ENCODE measurements at regions not wholly inside any gene's neighbourhood (a gene's known extent, or its start where the extent isn't known, plus 50 kb on each side); places are given as distances from the start of the nearest gene placed in this dataset.
"Not testable (repeated sequence)": the region's sequence is repeated elsewhere in the genome, so short reads cannot be mapped to it uniquely, and the experiment has no call there.

GRCh38 chr10:22821921-22822320 is 105.9 kb upstream of the ARMC3 start:
- H3K27me3 ChIP-seq (ENCODE audit: insufficient read depth, low read length); H4K91ac ChIP-seq (ENCODE audit: low read depth, low read length); H3K14ac ChIP-seq (ENCODE audit: low read length); H3K4me3 ChIP-seq (ENCODE audit: low read depth, low read length); H2AK5ac ChIP-seq (ENCODE audit: low read length); H3K9ac ChIP-seq (ENCODE audit: low read length); DNase-seq; H3K4me2 ChIP-seq (ENCODE audit: low read length); H3K23ac ChIP-seq (ENCODE audit: low read length); H3K4ac ChIP-seq (ENCODE audit: low read depth, low read length); H4K8ac ChIP-seq (ENCODE audit: low read depth, low read length); H3K9me3 ChIP-seq (ENCODE audit: insufficient read depth, low read depth, low read length); H3K79me1 ChIP-seq (ENCODE audit: low read length); H2AFZ ChIP-seq (ENCODE audit: insufficient read depth, low read length, poor library complexity); H3K36me3 ChIP-seq (ENCODE audit: control insufficient read depth in 1 of 2, insufficient read depth in 2 of 2, low read length in 2 of 2); H3K18ac ChIP-seq (ENCODE audit: low read length); H2BK12ac ChIP-seq (ENCODE audit: low read length); H2BK5ac ChIP-seq (ENCODE audit: low read depth, low read length, poor library complexity); H4K12ac ChIP-seq (ENCODE audit: low read depth, low read length); H2BK120ac ChIP-seq (ENCODE audit: insufficient read depth, low read length, poor library complexity); H3K27ac ChIP-seq (ENCODE audit: low read depth, low read length); H3K4me1 ChIP-seq (ENCODE audit: control insufficient read depth in 1 of 2, insufficient read depth in 2 of 2, low read length in 2 of 2); H3K79me2 ChIP-seq (ENCODE audit: control insufficient read depth, insufficient read depth, low read length, poor library complexity): not testable (repeated sequence)
- WGBS (ENCODE audit: extremely low coverage, insufficient coverage, insufficient read length), result no CpG with 5 or more reads among the region's 5 CpGs

- H4K12ac ChIP-seq (ENCODE audit: low read depth, low read length), result no peak overlapping the region
- no peak overlapping the region for H3K23ac ChIP-seq (ENCODE audit: low read length)
- whole genome bisulfite sequencing (ENCODE audit: extremely low coverage, insufficient coverage, insufficient read length), result no CpG with 5 or more reads among the region's 1 CpG
- no peak overlapping the region for H4K8ac ChIP-seq (ENCODE audit: low read depth, low read length)
- no peak overlapping the region for H2AFZ ChIP-seq (ENCODE audit: insufficient read depth, low read length, poor library complexity)
- H3K4me3 ChIP-seq (ENCODE audit: low read depth, low read length), result no peak overlapping the region
- H3K4me2 ChIP-seq (ENCODE audit: low read length), result no peak overlapping the region
- no peak overlapping the region for H2BK120ac ChIP-seq (ENCODE audit: insufficient read depth, low read length, poor library complexity)
- no peak overlapping the region for H2BK12ac ChIP-seq (ENCODE audit: low read length)
- H2BK5ac ChIP-seq (ENCODE audit: low read depth, low read length, poor library complexity), result no peak overlapping the region
- H2AK5ac ChIP-seq (ENCODE audit: low read length), result no peak overlapping the region
- peaks cover 0 to 7% of the 10 kb centered on the region in 2 experiments for H3K4me1 ChIP-seq (ENCODE audit: control insufficient read depth in 1 of 2, insufficient read depth in 2 of 2, low read length in 2 of 2)
- no peaks in the 10 kb centered on the region for H3K79me1 ChIP-seq (ENCODE audit: low read length)
- H3K36me3 ChIP-seq (ENCODE audit: control insufficient read depth in 1 of 2, insufficient read depth in 2 of 2, low read length in 2 of 2), result no peaks in the 10 kb centered on the region
- H3K4ac ChIP-seq (ENCODE audit: low read depth, low read length), result no peak overlapping the region
- DNase-seq, result no peak
- no peak overlapping the region for H4K91ac ChIP-seq (ENCODE audit: low read depth, low read length)
- no peaks in the 10 kb centered on the region for H3K27me3 ChIP-seq (ENCODE audit: insufficient read depth, low read length)
- H3K9ac ChIP-seq (ENCODE audit: low read length), result no peak overlapping the region
- no peaks in the 10 kb centered on the region for H3K79me2 ChIP-seq (ENCODE audit: control insufficient read depth, insufficient read depth, low read length, poor library complexity)
- H3K27ac ChIP-seq (ENCODE audit: low read depth, low read length), result no peak overlapping the region
- no peaks in the 10 kb centered on the region for H3K9me3 ChIP-seq (ENCODE audit: insufficient read depth, low read depth, low read length)
- no peak overlapping the region for H3K14ac ChIP-seq (ENCODE audit: low read length)
- H3K18ac ChIP-seq (ENCODE audit: low read length), result no peak overlapping the region
These were observed 106.4 kb upstream of the ARMC3 start for GRCh38 chr10:22821501-22821900.

- Histone ChIP-seq H3K18ac (ENCODE audit: low read length) (no peak overlapping the region), H4K91ac (ENCODE audit: low read depth, low read length) (no peak overlapping the region), H3K4me3 (ENCODE audit: low read depth, low read length) (no peak overlapping the region), H2BK12ac (ENCODE audit: low read length) (no peak overlapping the region), H2AK5ac (ENCODE audit: low read length) (no peak overlapping the region), H3K27ac (ENCODE audit: low read depth, low read length) (no peak overlapping the region), H3K36me3 (ENCODE audit: control insufficient read depth in 1 of 2, insufficient read depth in 2 of 2, low read length in 2 of 2) (no peaks in the 10 kb centered on the region), H3K4me2 (ENCODE audit: low read length) (no peak overlapping the region), H3K79me2 (ENCODE audit: control insufficient read depth, insufficient read depth, low read length, poor library complexity) (no peaks in the 10 kb centered on the region), H3K14ac (ENCODE audit: low read length) (no peak overlapping the region), H3K9ac (ENCODE audit: low read length) (no peak overlapping the region), H3K27me3 (ENCODE audit: insufficient read depth, low read length) (no peaks in the 10 kb centered on the region), H2BK120ac (ENCODE audit: insufficient read depth, low read length, poor library complexity) (no peak overlapping the region), H4K12ac (ENCODE audit: low read depth, low read length) (no peak overlapping the region), H3K23ac (ENCODE audit: low read length) (no peak overlapping the region), H2BK5ac (ENCODE audit: low read depth, low read length, poor library complexity) (no peak overlapping the region), H3K4ac (ENCODE audit: low read depth, low read length) (no peak overlapping the region), H3K9me3 (ENCODE audit: insufficient read depth, low read depth, low read length) (no peaks in the 10 kb centered on the region), H4K8ac (ENCODE audit: low read depth, low read length) (no peak overlapping the region), H3K4me1 (ENCODE audit: control insufficient read depth in 1 of 2, insufficient read depth in 2 of 2, low read length in 2 of 2) (peaks cover 2 to 5% of the 10 kb centered on the region in 2 experiments), H2AFZ (ENCODE audit: insufficient read depth, low read length, poor library complexity) (no peak overlapping the region), H3K79me1 (ENCODE audit: low read length) (no peaks in the 10 kb centered on the region)
- DNase-seq, result peak; percentile 24 to 40
- WGBS (ENCODE audit: extremely low coverage, insufficient coverage, insufficient read length), result no CpG with 5 or more reads among the region's 4 CpGs
These were observed 101.9 kb upstream of the PIP4K2A start for GRCh38 chr10:22816298-22816653.

- Histone ChIP-seq H2BK12ac (ENCODE audit: low read length) (no peak overlapping the region), H2AK5ac (ENCODE audit: low read length) (no peak overlapping the region), H2BK5ac (ENCODE audit: low read depth, low read length, poor library complexity) (no peak overlapping the region), H3K9ac (ENCODE audit: low read length) (no peak overlapping the region), H3K9me3 (ENCODE audit: insufficient read depth, low read depth, low read length) (no peaks in the 10 kb centered on the region), H3K23ac (ENCODE audit: low read length) (no peak overlapping the region), H4K8ac (ENCODE audit: low read depth, low read length) (no peak overlapping the region), H3K4me2 (ENCODE audit: low read length) (no peak overlapping the region), H3K4me1 (ENCODE audit: control insufficient read depth in 1 of 2, insufficient read depth in 2 of 2, low read length in 2 of 2) (no peaks in the 10 kb centered on the region), H3K4ac (ENCODE audit: low read depth, low read length) (no peak overlapping the region), H3K36me3 (ENCODE audit: control insufficient read depth in 1 of 2, insufficient read depth in 2 of 2, low read length in 2 of 2) (no peaks in the 10 kb centered on the region), H3K4me3 (ENCODE audit: low read depth, low read length) (no peak overlapping the region), H4K91ac (ENCODE audit: low read depth, low read length) (no peak overlapping the region), H3K27ac (ENCODE audit: low read depth, low read length) (no peak overlapping the region), H2AFZ (ENCODE audit: insufficient read depth, low read length, poor library complexity) (no peak overlapping the region), H3K27me3 (ENCODE audit: insufficient read depth, low read length) (no peaks in the 10 kb centered on the region), H3K18ac (ENCODE audit: low read length) (no peak overlapping the region), H3K79me2 (ENCODE audit: control insufficient read depth, insufficient read depth, low read length, poor library complexity) (no peaks in the 10 kb centered on the region), H2BK120ac (ENCODE audit: insufficient read depth, low read length, poor library complexity) (no peak overlapping the region), H3K14ac (ENCODE audit: low read length) (no peak overlapping the region), H4K12ac (ENCODE audit: low read depth, low read length) (no peak overlapping the region), H3K79me1 (ENCODE audit: low read length) (no peaks in the 10 kb centered on the region)
- no CpG with 5 or more reads among the region's 7 CpGs for WGBS (ENCODE audit: extremely low coverage, insufficient coverage, insufficient read length)
- DNase-seq, result no peak
These were observed 96.5 kb upstream of the PIP4K2A start for GRCh38 chr10:22810643-22811465.
